LNCaP clone FGC (cell line): ENCODE measurements at regions not wholly inside any gene's neighbourhood (a gene's known extent, or its start where the extent isn't known, plus 50 kb on each side); places are given as distances from the start of the nearest gene placed in this dataset.

ENCODE experiments used
- DNase-seq: peaks from one replicate; pipeline ENCODE4 v3.0.0-alpha.2; 2011; ENCODE audit warnings: low read depth
- H3K4me3 ChIP-seq: 2 replicates; pipeline ENCODE4 v1.5.1; 2011; ENCODE audit warnings: mild to moderate bottlenecking, low read depth, low read length, control low read depth
- TF ChIP-seq, protein P1 (sequence below): IDR thresholded peaks from 2 replicates; pipeline ENCODE4 v1.5.1; 2012; ENCODE audit warnings: mild to moderate bottlenecking; ENCODE audit not compliant: control insufficient read depth, insufficient read depth; ENCODE audit errors: extremely low read depth

DNA sequence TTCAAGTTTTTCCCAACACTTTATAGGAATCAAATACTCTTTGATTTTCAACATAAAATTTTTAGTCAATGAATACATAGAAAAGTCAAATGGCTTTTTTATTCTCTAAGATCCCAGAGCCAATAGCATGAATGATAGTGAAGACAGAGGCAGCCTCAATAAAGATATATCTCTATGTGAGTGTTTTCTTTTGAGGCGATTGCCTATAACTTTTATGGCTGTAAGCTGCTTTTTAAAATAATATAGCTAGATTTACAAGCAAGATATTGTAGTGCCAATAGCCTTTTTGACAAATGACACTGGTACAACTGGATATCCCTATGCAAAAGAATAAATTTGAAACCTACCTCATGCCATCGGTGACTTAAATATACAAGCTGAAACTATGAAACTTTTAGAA is 1705.2 kb upstream of the PCDH20 start:
- DNase-seq = peak; percentile 83
- TF ChIP-seq, protein P1, sequence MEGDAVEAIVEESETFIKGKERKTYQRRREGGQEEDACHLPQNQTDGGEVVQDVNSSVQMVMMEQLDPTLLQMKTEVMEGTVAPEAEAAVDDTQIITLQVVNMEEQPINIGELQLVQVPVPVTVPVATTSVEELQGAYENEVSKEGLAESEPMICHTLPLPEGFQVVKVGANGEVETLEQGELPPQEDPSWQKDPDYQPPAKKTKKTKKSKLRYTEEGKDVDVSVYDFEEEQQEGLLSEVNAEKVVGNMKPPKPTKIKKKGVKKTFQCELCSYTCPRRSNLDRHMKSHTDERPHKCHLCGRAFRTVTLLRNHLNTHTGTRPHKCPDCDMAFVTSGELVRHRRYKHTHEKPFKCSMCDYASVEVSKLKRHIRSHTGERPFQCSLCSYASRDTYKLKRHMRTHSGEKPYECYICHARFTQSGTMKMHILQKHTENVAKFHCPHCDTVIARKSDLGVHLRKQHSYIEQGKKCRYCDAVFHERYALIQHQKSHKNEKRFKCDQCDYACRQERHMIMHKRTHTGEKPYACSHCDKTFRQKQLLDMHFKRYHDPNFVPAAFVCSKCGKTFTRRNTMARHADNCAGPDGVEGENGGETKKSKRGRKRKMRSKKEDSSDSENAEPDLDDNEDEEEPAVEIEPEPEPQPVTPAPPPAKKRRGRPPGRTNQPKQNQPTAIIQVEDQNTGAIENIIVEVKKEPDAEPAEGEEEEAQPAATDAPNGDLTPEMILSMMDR = no peak
- H3K4me3 ChIP-seq = no peak overlapping the region

DNA sequence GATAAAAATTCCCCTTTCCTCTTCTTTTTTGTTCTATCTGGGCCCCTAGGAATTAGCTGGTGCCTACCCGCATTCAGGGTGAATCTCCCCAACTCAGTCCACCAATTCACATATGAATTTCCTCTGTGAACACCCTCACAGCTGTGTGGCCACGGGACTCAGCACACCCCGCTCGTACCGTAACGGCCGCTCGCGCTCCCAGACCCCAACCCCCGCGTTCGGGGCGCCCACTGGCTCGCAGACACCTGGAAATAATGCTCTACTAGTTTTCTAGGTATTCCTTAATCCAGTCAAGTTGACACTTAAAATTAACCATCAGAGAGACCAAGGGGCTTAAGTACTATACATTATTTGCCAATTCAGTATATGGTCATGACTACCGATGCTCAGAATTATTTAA is 1702.1 kb upstream of the PCDH20 start:
- DNase-seq = no peak
- TF ChIP-seq, protein P1 = no peak
- no peak overlapping the region for H3K4me3 ChIP-seq

- no peak for DNase-seq
- TF ChIP-seq, protein P1 = no peak
- H3K4me3 ChIP-seq = no peak overlapping the region
These were observed 1697.2 kb upstream of the PCDH20 start for GRCh38 chr13:63112799-63113395.

- no peak overlapping the region for H3K4me3 ChIP-seq
- TF ChIP-seq, protein P1 = no peak
- no peak for DNase-seq
These were observed 1694.8 kb upstream of the PCDH20 start for GRCh38 chr13:63110466-63110865.

- DNase-seq = no peak
- H3K4me3 ChIP-seq = no peak overlapping the region
- TF ChIP-seq, protein P1 = no peak
These were observed 1691.7 kb upstream of the PCDH20 start for GRCh38 chr13:63107179-63107943.

- DNase-seq = no peak
- no peak overlapping the region for H3K4me3 ChIP-seq
- TF ChIP-seq, protein P1 = no peak
These were observed 1679.1 kb upstream of the PCDH20 start for GRCh38 chr13:63094717-63095116.
